ENCODE measurements at regions not wholly inside any gene's neighbourhood (a gene's known extent, or its start where the extent isn't known, plus 50 kb on each side); places are given as distances from the start of the nearest gene placed in this dataset.

GRCh38 chr10:111548084-111548726 is 471.4 kb downstream of the ADRA2A start:
- no peaks in the 10 kb centered on the region for H3K9me3 Mint-ChIP-seq
- H3K4me3 Mint-ChIP-seq, result no peak overlapping the region
- H2BK5ac ChIP-seq (ENCODE audit: insufficient read length, low read length), result no peak overlapping the region
- no peak overlapping the region for H3K14ac ChIP-seq (ENCODE audit: insufficient read depth, low read length)
- H3K9me3 ChIP-seq (ENCODE audit: control insufficient read depth, low read depth, low read length), result no peaks in the 10 kb centered on the region
- H3K9ac ChIP-seq (ENCODE audit: extremely low read depth, insufficient read length, low read length), result no peak overlapping the region
- no peak overlapping the region for H3K4ac ChIP-seq (ENCODE audit: low read depth, low read length)
- H3K79me1 ChIP-seq (ENCODE audit: insufficient read depth, low read depth, low read length, poor library complexity, severe bottlenecking), result no peaks in the 10 kb centered on the region
- H2BK12ac ChIP-seq (ENCODE audit: insufficient read length, low read depth, low read length), result no peak overlapping the region
- H3K18ac ChIP-seq (ENCODE audit: insufficient read length, low read depth, low read length), result no peak overlapping the region
- WGBS (ENCODE audit: extremely low coverage, insufficient read length, low lambda C conversion rate), result no CpG with 5 or more reads among the region's 1 CpG
- H4K20me1 ChIP-seq (ENCODE audit: control insufficient read depth, insufficient read depth, insufficient read length), result no peaks in the 10 kb centered on the region
- no peak overlapping the region for H3T11ph ChIP-seq (ENCODE audit: low read length)
- H2BK120ac ChIP-seq (ENCODE audit: low read depth, low read length, poor library complexity, severe bottlenecking), result no peak overlapping the region
- no peaks in the 10 kb centered on the region for H3K36me3 Mint-ChIP-seq (ENCODE audit: insufficient read depth in 1 of 3, low read depth in 3 of 3)
- H3K27me3 Mint-ChIP-seq (ENCODE audit: low read depth), result no peaks in the 10 kb centered on the region
- no peaks in the 10 kb centered on the region for H3K27me3 ChIP-seq (ENCODE audit: insufficient read depth, low read length)
- H3K27ac Mint-ChIP-seq, result no peak overlapping the region
- peaks cover 5 to 7% of the 10 kb centered on the region in 2 experiments; a peak in 1 of 4 replicates for H3K4me1 Mint-ChIP-seq
- no peak overlapping the region for H4K91ac ChIP-seq (ENCODE audit: insufficient read length, low read depth, low read length)
- no peaks in the 10 kb centered on the region for H3K23me2 ChIP-seq (ENCODE audit: insufficient read length, low read depth, low read length, poor library complexity, severe bottlenecking)
- H3K79me2 ChIP-seq (ENCODE audit: insufficient read depth, low read length), result no peaks in the 10 kb centered on the region
- H2BK20ac ChIP-seq (ENCODE audit: low read depth, low read length, poor library complexity, severe bottlenecking), result no peak overlapping the region
- H4K5ac ChIP-seq (ENCODE audit: insufficient read length, low read depth, low read length), result no peak overlapping the region
- no peak overlapping the region for H3K23ac ChIP-seq (ENCODE audit: insufficient read length, low read depth, low read length)
- TF ChIP-seq CTCF (conservative IDR thresholded peaks at IDR 0.05), result no peak
- no peak overlapping the region for H2BK15ac ChIP-seq (ENCODE audit: low read depth, low read length)
- H3K27ac ChIP-seq (ENCODE audit: insufficient read length, low read depth, low read length), result no peak overlapping the region
- H3K56ac ChIP-seq (ENCODE audit: insufficient read length, low read depth, low read length), result no peak overlapping the region
- no peak overlapping the region for H2AFZ ChIP-seq (ENCODE audit: low read length)
- H4K8ac ChIP-seq (replicated peaks; ENCODE audit: insufficient read length, low read depth, low read length), result no peak overlapping the region
- no peaks in the 10 kb centered on the region for H3K4me1 ChIP-seq (ENCODE audit: insufficient read depth, low read length)
- no peak overlapping the region for H3K4me2 ChIP-seq (ENCODE audit: insufficient read depth, insufficient read length, low read length)
- no peak overlapping the region for H2AK5ac ChIP-seq (ENCODE audit: insufficient read length, low read length)
- DNase-seq, result no peak
